ENCODE measurements at regions not wholly inside any gene's neighbourhood (a gene's known extent, or its start where the extent isn't known, plus 50 kb on each side); places are given as distances from the start of the nearest gene placed in this dataset.

- no peaks in the 10 kb centered on the region for H3K79me2 ChIP-seq (ENCODE audit: insufficient read depth, low read length)
- no peaks in the 10 kb centered on the region for H3K23me2 ChIP-seq (ENCODE audit: insufficient read length, low read depth, low read length, poor library complexity, severe bottlenecking)
- H2AK5ac ChIP-seq (ENCODE audit: insufficient read length, low read length): no peak overlapping the region
- no peak overlapping the region for H3K14ac ChIP-seq (ENCODE audit: insufficient read depth, low read length)
- Mint-ChIP-seq H3K4me1 (peaks cover 33 to 37% of the 10 kb centered on the region in 2 experiments), H3K27me3 (ENCODE audit: low read depth) (peaks cover 8% of the 10 kb centered on the region), H3K36me3 (ENCODE audit: insufficient read depth in 1 of 3, low read depth in 3 of 3) (no peaks in the 10 kb centered on the region), H3K27ac (no peak overlapping the region; a peak in 1 of 7 replicates), H3K9me3 (peaks cover 0 to 2% of the 10 kb centered on the region in 2 experiments; a peak in 1 of 5 replicates), H3K4me3 (no peak overlapping the region)
- H3K9ac ChIP-seq (ENCODE audit: extremely low read depth, insufficient read length, low read length): no peak overlapping the region
- DNase-seq: no peak
- no peak overlapping the region for H2BK5ac ChIP-seq (ENCODE audit: insufficient read length, low read length)
- H2AFZ ChIP-seq (ENCODE audit: low read length): no peak overlapping the region
- H3K4me1 ChIP-seq (ENCODE audit: insufficient read depth, low read length): no peaks in the 10 kb centered on the region
- no peaks in the 10 kb centered on the region for H3K79me1 ChIP-seq (ENCODE audit: insufficient read depth, low read depth, low read length, poor library complexity, severe bottlenecking)
- no peaks in the 10 kb centered on the region for H3K27me3 ChIP-seq (ENCODE audit: insufficient read depth, low read length)
- no peak overlapping the region for H2BK12ac ChIP-seq (ENCODE audit: insufficient read length, low read depth, low read length)
- H2BK15ac ChIP-seq (ENCODE audit: low read depth, low read length): no peak overlapping the region
- H4K91ac ChIP-seq (ENCODE audit: insufficient read length, low read depth, low read length): no peak overlapping the region
- no peak overlapping the region for H3K4me2 ChIP-seq (ENCODE audit: insufficient read depth, insufficient read length, low read length)
- H4K20me1 ChIP-seq (ENCODE audit: control insufficient read depth, insufficient read depth, insufficient read length): no peaks in the 10 kb centered on the region
- H3T11ph ChIP-seq (ENCODE audit: low read length): no peak overlapping the region
- H3K56ac ChIP-seq (ENCODE audit: insufficient read length, low read depth, low read length): no peak overlapping the region
- H3K9me3 ChIP-seq (ENCODE audit: control insufficient read depth, low read depth, low read length): no peaks in the 10 kb centered on the region
- H3K4ac ChIP-seq (ENCODE audit: low read depth, low read length): no peak overlapping the region
- no peak overlapping the region for H2BK120ac ChIP-seq (ENCODE audit: low read depth, low read length, poor library complexity, severe bottlenecking)
- H3K27ac ChIP-seq (ENCODE audit: insufficient read length, low read depth, low read length): no peak overlapping the region
- H3K18ac ChIP-seq (ENCODE audit: insufficient read length, low read depth, low read length): no peak overlapping the region
- TF ChIP-seq CTCF (conservative IDR thresholded peaks at IDR 0.05): no peak
- no peak overlapping the region for H2BK20ac ChIP-seq (ENCODE audit: low read depth, low read length, poor library complexity, severe bottlenecking)
- no peak overlapping the region for H3K23ac ChIP-seq (ENCODE audit: insufficient read length, low read depth, low read length)
- no peak overlapping the region for H4K8ac ChIP-seq (replicated peaks; ENCODE audit: insufficient read length, low read depth, low read length)
- H4K5ac ChIP-seq (ENCODE audit: insufficient read length, low read depth, low read length): no peak overlapping the region
Measured at GRCh38 chr2:64848945-64849344, 140.3 kb upstream of the SLC1A4 start.

Data from H9 (cell line).